Stimulated activated CD8-positive, alpha-beta memory T cell treated with anti-CD3 and anti-CD28 coated beads, Interleukin-15, amount 100 ng/mL, for 4 hours (primary cell): ENCODE measurements at regions not wholly inside any gene's neighbourhood (a gene's known extent, or its start where the extent isn't known, plus 50 kb on each side); places are given as distances from the start of the nearest gene placed in this dataset.

Source experiments
- DNase-seq, 2 donors: peaks; one replicate each; pipeline ENCODE4 v3.0.0-alpha.2; 2020; ENCODE audit warnings: low read depth in 2 of 2

- no peak for DNase-seq
Observed at GRCh38 chr18:25810736-25811135, 279.7 kb downstream of the SS18 start.

DNA sequence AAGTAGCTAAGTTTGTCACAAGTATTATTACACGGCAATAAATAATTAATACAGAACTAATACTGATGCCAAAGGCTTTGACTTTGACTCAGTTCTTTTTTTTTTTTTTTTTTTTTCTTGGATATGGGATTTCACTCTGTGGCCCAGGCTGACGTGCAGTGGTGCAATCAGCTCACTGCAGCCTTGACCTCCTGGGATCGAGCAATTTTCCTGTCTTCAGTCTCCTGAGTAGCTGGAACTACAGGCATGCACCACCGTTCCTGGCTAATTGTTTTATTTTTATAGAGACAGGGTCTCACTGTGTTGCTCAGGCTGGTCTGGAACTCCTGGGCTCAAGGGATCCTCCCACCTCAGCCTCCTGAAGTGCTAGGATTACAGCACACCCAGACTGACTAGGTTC is 284.5 kb downstream of the SS18 start:
- no peak for DNase-seq

GRCh38 chr18:25805323-25805722 is 285.1 kb downstream of the SS18 start:
- DNase-seq = no peak

DNA sequence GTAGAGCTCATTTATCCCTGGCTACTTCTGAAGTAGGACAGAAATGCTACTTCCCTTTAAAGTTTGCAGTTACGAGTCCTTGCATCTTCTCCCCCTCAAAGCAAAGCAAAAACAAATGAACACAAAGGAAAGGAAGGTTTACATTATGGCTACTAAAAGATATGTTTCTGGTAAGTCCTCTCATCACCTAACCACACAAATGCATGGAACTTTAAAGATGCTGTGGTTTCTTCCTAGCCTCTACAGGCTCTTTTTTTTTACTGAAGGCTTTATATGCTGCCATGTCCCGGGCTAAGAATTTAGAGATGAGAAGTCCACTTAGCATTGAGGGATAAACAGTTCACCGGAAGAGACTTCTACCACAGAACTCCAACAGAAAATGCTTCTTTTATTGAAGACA is 291.2 kb downstream of the SS18 start:
- DNase-seq = no peak

GRCh38 chr18:25798046-25798445 is 292.4 kb downstream of the SS18 start:
- DNase-seq = no peak

DNA sequence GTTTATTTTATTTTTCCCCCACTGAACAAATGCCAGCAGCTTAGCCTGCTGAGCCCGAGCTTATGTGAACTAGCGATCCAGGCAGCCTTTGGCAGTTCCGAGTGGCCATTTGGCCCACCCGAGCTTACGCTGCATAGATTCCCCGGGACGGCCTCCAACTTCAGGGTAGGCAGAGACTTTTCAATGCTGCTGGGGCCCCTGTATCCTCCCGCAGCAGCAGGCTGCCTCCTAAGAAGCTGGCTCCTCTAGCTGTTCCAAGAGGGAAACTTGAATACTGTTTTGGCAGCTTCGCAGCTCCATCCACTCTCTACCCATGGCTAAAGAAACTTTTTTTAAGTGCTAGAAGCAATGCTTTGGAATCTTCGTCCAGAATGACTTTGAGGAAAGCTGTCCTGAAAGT is 295.2 kb downstream of the SS18 start:
- no peak for DNase-seq

DNA sequence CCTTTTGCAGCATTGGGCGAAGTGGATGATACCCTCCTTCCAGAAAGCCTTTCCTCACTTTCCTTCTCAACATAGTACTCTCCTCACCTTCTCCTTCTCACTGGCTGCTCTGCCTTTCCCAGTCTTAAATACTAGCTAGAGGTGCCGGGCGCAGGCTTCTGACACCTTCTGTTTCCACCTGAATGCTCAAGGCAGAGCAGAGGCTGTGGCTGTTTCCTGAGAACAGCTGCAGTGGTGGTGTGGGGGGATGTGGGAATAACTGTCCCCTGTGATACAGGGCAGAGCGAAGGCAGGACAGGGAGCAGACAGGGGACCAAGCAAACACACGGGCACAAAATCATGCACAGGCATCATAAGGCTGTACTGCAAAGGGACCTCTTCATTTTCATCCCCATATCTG is 303.1 kb downstream of the SS18 start:
- no peak for DNase-seq

DNA sequence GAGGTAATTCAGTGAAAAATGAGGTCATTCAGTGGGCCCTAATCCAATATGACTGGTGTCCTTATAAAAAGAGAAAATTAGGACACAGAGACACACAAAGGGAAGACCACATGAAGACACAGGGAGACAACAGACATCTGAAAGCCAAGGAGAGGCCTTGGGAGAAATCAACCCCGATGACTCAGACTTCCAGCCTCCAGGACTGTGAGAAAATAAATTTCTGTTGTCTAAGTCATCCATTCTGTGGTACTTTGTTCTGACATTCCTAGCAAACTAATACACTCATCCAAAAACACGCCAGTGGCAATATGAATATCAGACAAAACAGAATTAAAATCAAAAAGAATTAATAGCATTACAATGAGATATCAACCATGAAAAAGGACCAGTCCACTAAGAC is 303.7 kb downstream of the SS18 start:
- DNase-seq = no peak

- no peak for DNase-seq
Observed at GRCh38 chr18:25780105-25780504, 310.3 kb downstream of the SS18 start.

- DNase-seq = no peak
Observed at GRCh38 chr18:25771796-25772195, 318.6 kb downstream of the SS18 start.

- DNase-seq = no peak
Observed at GRCh38 chr18:25764777-25765176, 325.6 kb downstream of the SS18 start.

DNA sequence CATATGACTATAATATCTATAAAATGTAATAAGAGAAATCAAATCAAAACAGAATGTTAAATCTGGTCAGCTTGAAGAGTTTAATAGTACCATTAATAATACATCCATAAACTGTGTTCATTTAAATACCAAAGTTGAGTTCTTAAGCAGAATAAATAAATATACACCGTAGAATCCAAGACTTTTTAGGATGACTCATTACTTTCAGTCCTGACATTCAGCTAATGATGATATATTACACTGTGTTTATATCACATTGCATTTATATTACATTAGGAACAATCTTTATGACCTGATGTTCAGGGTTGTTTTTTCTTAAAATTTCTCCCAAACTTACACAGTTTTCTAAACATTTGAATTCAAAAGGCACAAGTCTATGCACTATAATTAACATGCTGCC is 331.3 kb downstream of the SS18 start:
- no peak for DNase-seq

DNA sequence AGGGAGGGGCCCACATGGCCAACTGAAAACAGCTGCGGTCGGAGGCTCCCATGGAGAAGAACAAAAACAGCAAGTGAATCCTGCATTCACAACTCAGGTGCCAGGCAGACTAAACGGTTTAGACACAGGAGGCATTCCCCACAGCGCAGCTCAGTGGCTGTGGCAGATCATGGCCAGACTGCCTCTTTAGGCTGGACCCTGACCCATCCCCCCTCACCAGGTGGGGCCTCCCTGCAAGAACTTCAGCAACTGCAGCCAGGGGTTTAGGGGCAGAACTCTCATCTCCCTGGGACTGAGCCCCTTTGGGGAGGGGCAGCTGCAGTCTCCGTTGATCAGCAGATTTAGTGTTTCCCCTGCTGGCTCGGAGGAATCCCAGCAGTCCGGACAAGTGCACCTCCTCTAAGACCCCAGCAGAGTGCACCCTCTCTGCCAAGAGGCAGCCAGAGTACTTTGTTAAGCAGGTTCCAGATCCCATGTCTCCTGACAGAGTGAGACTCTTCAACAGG is 346.7 kb downstream of the SS18 start:
- DNase-seq = no peak

DNA sequence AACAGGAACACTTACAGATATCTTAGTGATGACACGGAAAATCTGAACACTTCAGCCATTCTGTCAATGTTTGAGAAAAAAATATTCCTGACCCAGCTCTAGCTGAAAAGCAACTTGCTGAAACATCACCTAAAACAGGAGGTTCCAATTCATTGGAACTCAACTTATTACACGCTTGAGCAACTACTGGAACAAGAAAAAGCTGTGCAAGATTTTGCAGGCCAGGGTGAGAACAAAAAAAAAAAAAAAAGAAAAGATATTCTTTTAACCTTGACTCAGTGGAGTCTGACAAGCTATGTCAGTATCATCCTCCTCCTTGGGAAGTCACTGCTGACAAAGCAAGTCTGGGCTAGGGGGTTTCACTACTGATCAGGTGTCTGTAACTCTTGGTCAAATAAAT is 351.0 kb downstream of the SS18 start:
- no peak for DNase-seq

- no peak for DNase-seq
Observed at GRCh38 chr18:25737710-25738311, 352.6 kb downstream of the SS18 start.

DNA sequence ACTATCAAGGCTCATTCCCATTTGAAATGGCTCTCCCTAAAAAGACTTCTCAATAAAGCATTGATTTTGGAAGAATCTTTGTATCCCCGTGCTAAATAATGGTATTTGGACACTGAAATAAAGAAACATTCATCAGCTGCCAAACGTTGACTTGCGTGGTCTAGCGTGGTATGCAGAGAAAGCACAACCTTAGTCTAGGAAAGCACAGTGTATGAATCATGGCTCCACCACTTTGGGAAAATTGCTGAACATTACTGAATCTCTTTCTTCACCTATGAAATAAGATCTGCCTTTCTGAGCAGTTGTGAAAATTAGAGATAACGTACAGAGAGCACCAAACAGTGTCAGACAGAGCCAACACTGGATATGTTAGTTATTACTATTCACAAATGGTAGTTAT is 353.9 kb downstream of the SS18 start:
- no peak for DNase-seq

DNA sequence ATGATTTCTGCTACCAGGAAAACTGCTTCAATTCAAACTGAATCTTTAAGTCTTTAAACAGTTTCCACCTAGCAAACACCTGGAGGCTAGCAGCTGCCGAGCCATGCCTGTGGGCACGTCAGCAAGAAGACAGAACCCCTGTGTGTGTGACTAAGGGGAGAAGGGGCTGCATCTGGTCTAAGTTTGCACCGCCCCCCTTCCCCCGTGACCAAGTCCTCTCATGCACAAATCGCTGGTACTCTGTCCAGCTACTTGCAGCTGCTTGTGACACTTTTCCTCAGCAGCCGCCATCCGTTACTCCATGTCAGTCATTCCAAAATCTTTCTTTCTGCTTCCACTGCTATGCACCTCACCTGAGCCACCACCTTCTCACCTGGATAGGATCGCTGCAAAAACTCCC is 355.0 kb downstream of the SS18 start:
- no peak for DNase-seq

DNA sequence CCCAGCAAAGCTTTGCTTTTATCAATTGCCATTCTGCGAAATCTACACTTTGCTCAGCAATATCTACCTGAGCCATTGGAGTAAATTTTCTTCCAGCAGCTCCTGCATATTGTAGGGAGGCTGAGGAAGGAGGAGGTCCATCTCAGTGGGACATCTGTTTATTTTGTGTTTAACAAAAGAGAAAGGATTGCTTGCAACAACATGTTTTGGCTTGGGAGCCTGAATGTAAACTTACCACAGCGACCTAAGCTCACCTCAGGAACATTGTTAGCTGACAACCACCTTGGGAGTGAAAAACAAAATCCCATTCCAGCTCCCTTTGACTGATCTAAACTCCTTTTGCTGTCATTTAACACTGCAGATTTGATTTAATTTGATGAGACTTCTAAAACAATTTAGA is 356.1 kb downstream of the SS18 start:
- no peak for DNase-seq

- DNase-seq = no peak
Observed at GRCh38 chr18:25732862-25733261, 357.6 kb downstream of the SS18 start.

DNA sequence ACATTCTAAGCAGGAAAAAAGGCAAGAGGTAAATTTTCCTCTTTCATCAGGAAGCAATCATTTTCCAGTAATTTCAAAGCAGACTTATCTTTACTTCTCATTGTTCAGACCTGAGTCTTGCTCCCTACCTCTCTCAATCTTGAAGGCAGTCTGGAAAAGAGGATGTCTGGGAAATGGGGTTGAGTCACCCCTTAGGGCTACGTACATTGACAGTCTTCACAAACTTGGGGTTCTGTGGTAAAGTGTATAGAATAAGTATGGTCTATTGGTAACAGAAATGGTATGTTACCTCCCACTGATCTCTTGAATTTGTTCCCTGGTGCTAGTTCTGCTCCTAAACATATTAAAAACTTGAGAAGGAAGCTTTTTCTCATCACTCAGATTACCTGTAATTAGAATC is 361.3 kb downstream of the SS18 start:
- DNase-seq = no peak

DNA sequence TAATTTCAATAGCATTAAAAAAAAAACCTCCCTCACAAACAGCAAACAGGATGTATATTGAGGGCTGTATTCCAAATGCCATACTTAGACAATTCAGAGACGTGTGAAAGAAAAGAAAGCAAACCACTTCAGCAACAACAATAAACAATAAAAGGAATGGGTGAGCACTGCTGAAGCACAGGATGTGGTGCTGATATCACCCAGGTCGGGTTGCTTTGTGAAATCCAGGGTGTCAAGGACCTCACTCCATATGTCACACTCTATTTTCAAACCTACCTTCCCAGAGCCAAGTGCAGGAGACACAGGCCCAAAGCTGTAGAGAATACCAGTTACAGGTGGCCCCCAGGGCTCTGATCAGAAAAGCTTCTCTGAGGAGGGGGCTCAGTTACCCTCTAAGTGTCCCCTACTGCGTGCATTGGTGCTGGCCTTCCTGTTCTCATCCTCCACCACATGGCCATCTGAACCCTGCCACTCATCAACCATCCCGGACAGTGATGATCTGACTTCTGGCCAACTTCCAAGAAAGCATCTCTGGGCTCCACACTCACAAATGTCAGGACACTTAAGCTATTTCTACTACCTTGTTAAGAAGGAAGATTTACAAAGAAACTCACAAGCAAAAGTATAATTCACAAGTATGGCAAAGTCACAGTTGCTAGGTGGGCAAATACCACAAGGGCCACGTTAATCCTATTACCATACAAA is 363.0 kb downstream of the SS18 start:
- no peak for DNase-seq

DNA sequence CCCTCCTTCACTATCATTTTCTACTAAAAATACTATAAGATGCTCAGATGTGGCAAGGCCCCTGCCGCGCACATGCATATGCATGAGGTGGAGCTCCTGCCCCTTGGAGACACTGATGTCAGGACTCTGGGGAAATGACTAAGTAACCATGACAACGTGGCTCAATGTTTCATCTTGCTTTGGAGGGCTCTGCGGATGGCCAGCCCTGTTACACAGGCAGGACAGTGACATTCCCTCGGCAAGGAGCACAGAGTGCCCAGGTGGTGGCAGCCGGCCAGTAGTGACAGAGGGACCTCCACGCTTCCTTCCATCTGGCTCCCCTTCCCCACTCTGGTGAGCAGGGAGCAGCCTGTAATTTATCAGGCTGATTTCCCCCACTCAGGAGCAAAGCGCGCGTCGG is 364.1 kb downstream of the SS18 start:
- no peak for DNase-seq

DNA sequence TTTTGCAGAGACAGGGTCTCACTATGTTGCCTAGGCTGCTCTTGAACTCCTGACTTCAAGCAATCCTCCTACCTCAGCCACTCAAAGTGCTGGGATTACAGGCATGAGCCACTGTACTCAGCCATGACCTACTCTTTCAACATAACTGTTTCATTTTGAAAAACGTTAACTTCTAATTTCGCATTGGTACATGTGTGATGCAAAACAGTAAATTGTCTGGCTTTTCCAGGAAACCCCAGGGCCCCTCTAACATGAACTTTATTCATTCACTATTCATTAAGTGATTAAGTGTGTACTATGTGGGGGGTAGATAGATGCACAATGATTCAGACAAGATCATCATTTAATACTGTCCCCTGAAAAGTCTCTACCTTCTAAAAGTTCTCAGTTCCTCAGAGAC is 364.9 kb downstream of the SS18 start:
- no peak for DNase-seq

GRCh38 chr18:25724997-25725396 is 365.4 kb downstream of the SS18 start:
- no peak for DNase-seq
